ENCODE measurements at regions not wholly inside any gene's neighbourhood (a gene's known extent, or its start where the extent isn't known, plus 50 kb on each side); places are given as distances from the start of the nearest gene placed in this dataset.

- Histone ChIP-seq H3K4me3 (ENCODE audit: insufficient read depth, low read length) (no peak overlapping the region), H3K27ac (ENCODE audit: low read depth, low read length) (no peak overlapping the region), H4K20me1 (ENCODE audit: insufficient read depth, low read length) (no peaks in the 10 kb centered on the region), H3K4me2 (ENCODE audit: insufficient read depth, low read length) (no peak overlapping the region), H3K9me3 (ENCODE audit: low read depth, low read length) (no peaks in the 10 kb centered on the region), H3K79me2 (ENCODE audit: insufficient read depth, low read length) (no peaks in the 10 kb centered on the region), H3K36me3 (ENCODE audit: insufficient read depth, low read length) (no peaks in the 10 kb centered on the region), H3K27me3 (ENCODE audit: insufficient read depth, low read length) (no peaks in the 10 kb centered on the region), H3K4me1 (ENCODE audit: insufficient read depth, low read length) (no peaks in the 10 kb centered on the region), H2AFZ (ENCODE audit: low read length) (no peak overlapping the region)
- no peak for DNase-seq (ENCODE audit: insufficient read length, low spot score, missing footprints)
- TF ChIP-seq, protein P1, sequence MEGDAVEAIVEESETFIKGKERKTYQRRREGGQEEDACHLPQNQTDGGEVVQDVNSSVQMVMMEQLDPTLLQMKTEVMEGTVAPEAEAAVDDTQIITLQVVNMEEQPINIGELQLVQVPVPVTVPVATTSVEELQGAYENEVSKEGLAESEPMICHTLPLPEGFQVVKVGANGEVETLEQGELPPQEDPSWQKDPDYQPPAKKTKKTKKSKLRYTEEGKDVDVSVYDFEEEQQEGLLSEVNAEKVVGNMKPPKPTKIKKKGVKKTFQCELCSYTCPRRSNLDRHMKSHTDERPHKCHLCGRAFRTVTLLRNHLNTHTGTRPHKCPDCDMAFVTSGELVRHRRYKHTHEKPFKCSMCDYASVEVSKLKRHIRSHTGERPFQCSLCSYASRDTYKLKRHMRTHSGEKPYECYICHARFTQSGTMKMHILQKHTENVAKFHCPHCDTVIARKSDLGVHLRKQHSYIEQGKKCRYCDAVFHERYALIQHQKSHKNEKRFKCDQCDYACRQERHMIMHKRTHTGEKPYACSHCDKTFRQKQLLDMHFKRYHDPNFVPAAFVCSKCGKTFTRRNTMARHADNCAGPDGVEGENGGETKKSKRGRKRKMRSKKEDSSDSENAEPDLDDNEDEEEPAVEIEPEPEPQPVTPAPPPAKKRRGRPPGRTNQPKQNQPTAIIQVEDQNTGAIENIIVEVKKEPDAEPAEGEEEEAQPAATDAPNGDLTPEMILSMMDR (IDR thresholded peaks at IDR 0.05; ENCODE audit: extremely low read depth, low read depth, low read length): no peak
Measured at GRCh38 chr14:85883101-85883500, 353.2 kb downstream of the FLRT2 start.

GRCh38 chr14:85881935-85882334, 352.0 kb downstream of the FLRT2 start:
- no peak overlapping the region for H3K4me2 ChIP-seq (ENCODE audit: insufficient read depth, low read length)
- no peak for DNase-seq (ENCODE audit: insufficient read length, low spot score, missing footprints)
- no peaks in the 10 kb centered on the region for H4K20me1 ChIP-seq (ENCODE audit: insufficient read depth, low read length)
- no peak overlapping the region for H2AFZ ChIP-seq (ENCODE audit: low read length)
- no peaks in the 10 kb centered on the region for H3K4me1 ChIP-seq (ENCODE audit: insufficient read depth, low read length)
- no peaks in the 10 kb centered on the region for H3K9me3 ChIP-seq (ENCODE audit: low read depth, low read length)
- no peak overlapping the region for H3K4me3 ChIP-seq (ENCODE audit: insufficient read depth, low read length)
- TF ChIP-seq, protein P1 (IDR thresholded peaks at IDR 0.05; ENCODE audit: extremely low read depth, low read depth, low read length): no peak
- H3K27ac ChIP-seq (ENCODE audit: low read depth, low read length): no peak overlapping the region
- H3K36me3 ChIP-seq (ENCODE audit: insufficient read depth, low read length): no peaks in the 10 kb centered on the region
- no peaks in the 10 kb centered on the region for H3K79me2 ChIP-seq (ENCODE audit: insufficient read depth, low read length)
- no peaks in the 10 kb centered on the region for H3K27me3 ChIP-seq (ENCODE audit: insufficient read depth, low read length)

DNA sequence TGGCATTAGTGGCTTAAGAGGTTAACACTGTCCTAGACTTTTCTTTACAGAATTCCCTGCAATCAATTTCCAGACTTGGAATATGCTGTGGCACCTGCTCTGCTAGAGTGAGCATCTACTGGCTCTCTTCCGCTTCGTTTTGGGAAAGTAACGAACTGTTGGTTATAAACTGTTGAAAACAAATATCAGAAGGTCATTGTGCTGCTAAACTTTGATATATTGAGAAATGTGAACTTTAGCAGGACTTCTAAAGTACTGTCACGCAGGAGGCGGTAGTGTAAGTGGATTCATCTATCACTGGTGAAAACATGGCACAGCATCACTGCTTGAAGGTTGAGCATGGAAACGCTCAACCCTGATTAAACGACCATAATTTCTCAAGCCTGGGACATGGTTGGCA, 348.9 kb downstream of the FLRT2 start:
- TF ChIP-seq, protein P1 (IDR thresholded peaks at IDR 0.05; ENCODE audit: extremely low read depth, low read depth, low read length): no peak
- Histone ChIP-seq H3K27me3 (ENCODE audit: insufficient read depth, low read length) (no peaks in the 10 kb centered on the region), H3K4me1 (ENCODE audit: insufficient read depth, low read length) (no peaks in the 10 kb centered on the region), H3K4me3 (ENCODE audit: insufficient read depth, low read length) (no peak overlapping the region), H2AFZ (ENCODE audit: low read length) (no peak overlapping the region), H3K9me3 (ENCODE audit: low read depth, low read length) (no peaks in the 10 kb centered on the region), H3K27ac (ENCODE audit: low read depth, low read length) (no peak overlapping the region), H4K20me1 (ENCODE audit: insufficient read depth, low read length) (no peaks in the 10 kb centered on the region), H3K79me2 (ENCODE audit: insufficient read depth, low read length) (no peaks in the 10 kb centered on the region), H3K36me3 (ENCODE audit: insufficient read depth, low read length) (no peaks in the 10 kb centered on the region), H3K4me2 (ENCODE audit: insufficient read depth, low read length) (no peak overlapping the region)
- DNase-seq (ENCODE audit: insufficient read length, low spot score, missing footprints): no peak

- no peaks in the 10 kb centered on the region for H3K4me1 ChIP-seq (ENCODE audit: insufficient read depth, low read length)
- H3K9me3 ChIP-seq (ENCODE audit: low read depth, low read length): no peaks in the 10 kb centered on the region
- H4K20me1 ChIP-seq (ENCODE audit: insufficient read depth, low read length): no peaks in the 10 kb centered on the region
- no peaks in the 10 kb centered on the region for H3K27me3 ChIP-seq (ENCODE audit: insufficient read depth, low read length)
- H2AFZ ChIP-seq (ENCODE audit: low read length): no peak overlapping the region
- no peak overlapping the region for H3K4me2 ChIP-seq (ENCODE audit: insufficient read depth, low read length)
- no peaks in the 10 kb centered on the region for H3K36me3 ChIP-seq (ENCODE audit: insufficient read depth, low read length)
- H3K4me3 ChIP-seq (ENCODE audit: insufficient read depth, low read length): no peak overlapping the region
- no peak for DNase-seq (ENCODE audit: insufficient read length, low spot score, missing footprints)
- TF ChIP-seq, protein P1 (IDR thresholded peaks at IDR 0.05; ENCODE audit: extremely low read depth, low read depth, low read length): no peak
- H3K27ac ChIP-seq (ENCODE audit: low read depth, low read length): no peak overlapping the region
- no peaks in the 10 kb centered on the region for H3K79me2 ChIP-seq (ENCODE audit: insufficient read depth, low read length)
Measured at GRCh38 chr14:85873006-85873405, 343.1 kb downstream of the FLRT2 start.
